Stimulated activated naive CD8-positive, alpha-beta T cell treated with anti-CD3 and anti-CD28 coated beads, Interleukin-15, Interleukin-2, amounts not matched to agents 100 U/mL and 50 U/mL, for 24 hours (primary cell): ENCODE measurements at regions not wholly inside any gene's neighbourhood (a gene's known extent, or its start where the extent isn't known, plus 50 kb on each side); places are given as distances from the start of the nearest gene placed in this dataset.

Experiments
- ATAC-seq: fragments of 150-1000 bp; cut with Tn5 transposase; one replicate; pipeline ENCODE4 v1.10.0; 2021
- DNase-seq: peaks from one replicate; pipeline ENCODE4 v3.0.0; 2021

- DNase-seq (no peak), ATAC-seq (no peak)
Measured at GRCh38 chr1:222290866-222291265, 257.0 kb downstream of the HHIPL2 start.

GRCh38 chr1:222288053-222288452 is 259.9 kb downstream of the HHIPL2 start:
- ATAC-seq (no peak), DNase-seq (no peak)

- no peak for ATAC-seq
- DNase-seq: no peak
Measured at GRCh38 chr1:222286011-222286410, 261.9 kb downstream of the HHIPL2 start.

- no peak for ATAC-seq
- no peak for DNase-seq
Measured at GRCh38 chr1:222285526-222285925, 262.4 kb downstream of the HHIPL2 start.

GRCh38 chr1:222284466-222284865 is 263.4 kb downstream of the HHIPL2 start:
- DNase-seq (no peak), ATAC-seq (no peak)

GRCh38 chr1:222283147-222283768 is 264.6 kb downstream of the HHIPL2 start:
- no peak for ATAC-seq
- no peak for DNase-seq

GRCh38 chr1:222279591-222279990 is 268.3 kb downstream of the HHIPL2 start:
- ATAC-seq (no peak), DNase-seq (no peak)

- no peak for ATAC-seq
- DNase-seq: no peak
Measured at GRCh38 chr1:222278501-222278900, 269.4 kb downstream of the HHIPL2 start.

GRCh38 chr1:222275729-222276465 is 272.0 kb downstream of the HHIPL2 start:
- DNase-seq (no peak), ATAC-seq (no peak)

- DNase-seq: no peak
- ATAC-seq: no peak
Measured at GRCh38 chr1:222275001-222275728, 272.7 kb downstream of the HHIPL2 start.

- no peak for DNase-seq
- no peak for ATAC-seq
Measured at GRCh38 chr1:222266223-222267196, 281.4 kb downstream of the HHIPL2 start.

- DNase-seq (no peak), ATAC-seq (peak; percentile 36)
Measured at GRCh38 chr1:222263791-222264190, 284.1 kb downstream of the HHIPL2 start.

GRCh38 chr1:222257027-222257426 is 290.9 kb downstream of the HHIPL2 start:
- no peak for ATAC-seq

GRCh38 chr1:222256058-222256457 is 291.8 kb downstream of the HHIPL2 start:
- DNase-seq (no peak), ATAC-seq (no peak)

More at GRCh38 chr1:222257027-222257426, 290.9 kb downstream of the HHIPL2 start:
- DNase-seq: no peak

GRCh38 chr1:222252788-222253187 is 295.1 kb downstream of the HHIPL2 start:
- ATAC-seq: no peak

GRCh38 chr1:222251847-222252246 is 296.1 kb downstream of the HHIPL2 start:
- DNase-seq (no peak), ATAC-seq (no peak)

More at GRCh38 chr1:222252788-222253187, 295.1 kb downstream of the HHIPL2 start:
- DNase-seq: no peak

GRCh38 chr1:222250376-222250775 is 297.5 kb downstream of the HHIPL2 start:
- no peak for DNase-seq
- no peak for ATAC-seq

- DNase-seq (no peak), ATAC-seq (no peak)
Measured at GRCh38 chr1:222247811-222248310, 300.0 kb downstream of the HHIPL2 start.

- DNase-seq (no peak), ATAC-seq (no peak)
Measured at GRCh38 chr1:222247081-222247480, 300.8 kb downstream of the HHIPL2 start.

- DNase-seq (no peak), ATAC-seq (no peak)
Measured at GRCh38 chr1:222243902-222244301, 304.0 kb downstream of the HHIPL2 start.

GRCh38 chr1:222242492-222242891 is 305.4 kb downstream of the HHIPL2 start:
- ATAC-seq (no peak), DNase-seq (no peak)

- ATAC-seq (no peak), DNase-seq (no peak)
Measured at GRCh38 chr1:222241410-222241809, 306.5 kb downstream of the HHIPL2 start.
